ENCODE measurements at regions not wholly inside any gene's neighbourhood (a gene's known extent, or its start where the extent isn't known, plus 50 kb on each side); places are given as distances from the start of the nearest gene placed in this dataset.

DNA sequence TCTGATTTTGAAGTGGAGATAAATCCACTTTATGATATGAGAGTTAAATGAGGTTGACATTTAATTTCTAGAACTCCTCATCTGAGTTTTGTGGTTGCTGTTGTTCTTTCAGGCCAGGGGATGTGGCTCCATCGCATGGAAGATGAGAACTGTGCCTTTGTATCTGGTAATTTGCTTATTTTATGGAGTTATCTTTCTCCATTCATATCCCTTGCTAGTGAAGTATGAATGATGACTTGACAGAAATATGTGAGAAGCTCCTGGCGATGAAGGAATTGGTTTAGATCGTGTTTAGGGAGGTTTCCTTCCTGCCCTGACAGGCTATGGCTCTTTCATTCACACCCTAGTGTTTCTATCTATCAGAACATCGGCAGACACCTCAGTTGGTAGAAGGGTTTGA, 393.7 kb downstream of the ETS1 start:
- TF ChIP-seq, protein P1, sequence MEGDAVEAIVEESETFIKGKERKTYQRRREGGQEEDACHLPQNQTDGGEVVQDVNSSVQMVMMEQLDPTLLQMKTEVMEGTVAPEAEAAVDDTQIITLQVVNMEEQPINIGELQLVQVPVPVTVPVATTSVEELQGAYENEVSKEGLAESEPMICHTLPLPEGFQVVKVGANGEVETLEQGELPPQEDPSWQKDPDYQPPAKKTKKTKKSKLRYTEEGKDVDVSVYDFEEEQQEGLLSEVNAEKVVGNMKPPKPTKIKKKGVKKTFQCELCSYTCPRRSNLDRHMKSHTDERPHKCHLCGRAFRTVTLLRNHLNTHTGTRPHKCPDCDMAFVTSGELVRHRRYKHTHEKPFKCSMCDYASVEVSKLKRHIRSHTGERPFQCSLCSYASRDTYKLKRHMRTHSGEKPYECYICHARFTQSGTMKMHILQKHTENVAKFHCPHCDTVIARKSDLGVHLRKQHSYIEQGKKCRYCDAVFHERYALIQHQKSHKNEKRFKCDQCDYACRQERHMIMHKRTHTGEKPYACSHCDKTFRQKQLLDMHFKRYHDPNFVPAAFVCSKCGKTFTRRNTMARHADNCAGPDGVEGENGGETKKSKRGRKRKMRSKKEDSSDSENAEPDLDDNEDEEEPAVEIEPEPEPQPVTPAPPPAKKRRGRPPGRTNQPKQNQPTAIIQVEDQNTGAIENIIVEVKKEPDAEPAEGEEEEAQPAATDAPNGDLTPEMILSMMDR (IDR thresholded peaks at IDR 0.05; ENCODE audit: insufficient read depth, low read depth, low read length), result no peak
- no peak for DNase-seq (ENCODE audit: low read depth)
- no peak overlapping the region for H3K4me3 ChIP-seq (ENCODE audit: low read depth, low read length)

DNA sequence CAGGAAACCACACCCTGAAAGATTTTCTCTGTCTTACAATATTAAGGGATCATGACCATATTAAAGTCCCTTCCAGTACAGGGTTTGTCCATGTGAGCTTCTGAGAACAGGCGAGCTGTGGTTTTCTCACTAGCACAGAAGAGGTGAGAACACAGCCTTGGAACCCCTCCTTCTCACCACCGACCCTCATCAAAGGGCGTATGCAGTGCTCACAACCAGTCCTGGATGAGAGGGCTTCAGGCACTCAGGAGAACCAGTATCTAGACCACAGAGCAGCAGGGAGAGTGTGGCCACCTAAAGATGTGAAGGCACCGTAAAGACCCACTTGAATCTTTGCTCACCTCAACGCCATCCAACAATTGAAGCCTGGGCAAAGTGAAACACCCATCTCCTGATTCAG, 397.0 kb downstream of the ETS1 start:
- DNase-seq (ENCODE audit: low read depth), result no peak
- no peak overlapping the region for H3K4me3 ChIP-seq (ENCODE audit: low read depth, low read length)
- TF ChIP-seq, protein P1 (IDR thresholded peaks at IDR 0.05; ENCODE audit: insufficient read depth, low read depth, low read length), result no peak

DNA sequence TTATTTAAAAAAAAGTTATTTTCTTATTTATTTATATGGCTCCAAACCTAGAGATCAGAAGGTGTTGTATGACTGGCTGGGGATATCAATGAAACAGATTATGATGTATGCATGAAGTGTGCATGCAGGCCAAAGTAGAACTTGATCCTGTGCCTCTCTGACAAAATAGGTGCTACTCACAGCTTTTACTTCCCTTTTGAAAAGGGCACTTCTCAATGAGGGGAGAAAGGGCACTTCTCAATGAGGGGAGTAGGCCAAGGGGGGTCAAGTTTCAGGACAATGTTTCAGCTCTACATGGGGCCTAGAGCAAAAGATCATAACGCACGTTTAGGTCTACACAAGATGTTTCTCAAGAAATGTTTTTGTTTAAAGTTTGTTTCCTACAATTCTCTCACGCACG, 397.5 kb downstream of the ETS1 start:
- TF ChIP-seq, protein P1 (IDR thresholded peaks at IDR 0.05; ENCODE audit: insufficient read depth, low read depth, low read length), result no peak
- no peak for DNase-seq (ENCODE audit: low read depth)
- no peak overlapping the region for H3K4me3 ChIP-seq (ENCODE audit: low read depth, low read length)

DNA sequence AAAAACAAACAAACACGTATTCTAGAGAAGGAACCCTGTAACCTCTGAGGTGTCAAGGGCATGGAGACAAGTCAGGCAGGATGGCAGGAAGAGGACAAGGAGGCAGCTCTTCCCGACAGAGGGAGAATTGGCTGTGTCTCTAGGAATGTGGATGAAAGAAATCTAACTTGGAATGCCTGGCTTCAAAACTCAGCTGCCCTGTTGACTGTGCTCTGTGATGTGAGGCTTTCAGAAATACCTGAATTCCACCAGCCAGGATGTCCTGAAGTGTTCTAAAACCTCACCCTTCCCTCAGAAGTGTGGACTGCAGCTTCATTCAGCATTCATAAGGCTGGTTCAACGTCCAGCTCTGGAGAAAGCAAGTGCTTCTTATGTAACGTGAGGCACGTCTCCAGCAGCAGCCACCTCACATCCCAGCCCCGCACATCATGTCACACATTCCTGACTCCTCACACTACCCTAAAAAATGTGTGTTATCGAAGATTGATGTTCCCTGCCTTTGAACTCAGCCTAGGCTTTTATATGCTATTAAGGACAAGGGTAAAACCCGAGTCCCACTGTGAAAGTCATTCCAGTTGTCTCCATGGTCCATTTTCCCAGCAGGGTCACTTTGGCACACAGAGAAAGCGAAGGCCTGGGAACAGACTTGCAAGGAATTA, 398.9 kb downstream of the ETS1 start:
- H3K4me3 ChIP-seq (ENCODE audit: low read depth, low read length), result no peak overlapping the region
- DNase-seq (ENCODE audit: low read depth), result no peak
- TF ChIP-seq, protein P1 (IDR thresholded peaks at IDR 0.05; ENCODE audit: insufficient read depth, low read depth, low read length), result no peak

DNA sequence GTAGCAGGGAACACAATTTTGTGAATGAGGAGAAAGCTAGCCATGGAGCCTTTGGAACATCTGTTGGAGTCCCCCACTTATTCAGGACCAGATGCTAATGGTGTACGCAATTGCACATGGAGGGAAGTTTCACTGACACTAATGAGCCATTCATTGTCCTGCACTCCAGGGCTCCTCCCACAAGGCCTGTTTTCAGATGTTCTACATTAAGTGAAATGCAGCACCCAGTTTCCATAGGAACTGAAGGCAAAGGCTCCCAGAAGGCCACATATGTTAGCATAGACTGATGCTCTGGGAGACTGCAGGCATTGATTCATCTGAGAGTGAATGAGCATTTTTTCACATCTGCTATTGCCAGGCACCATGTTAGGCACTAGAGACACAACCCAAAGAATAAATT, 399.5 kb downstream of the ETS1 start:
- DNase-seq (ENCODE audit: low read depth), result no peak
- TF ChIP-seq, protein P1 (IDR thresholded peaks at IDR 0.05; ENCODE audit: insufficient read depth, low read depth, low read length), result no peak
- no peak overlapping the region for H3K4me3 ChIP-seq (ENCODE audit: low read depth, low read length)

DNA sequence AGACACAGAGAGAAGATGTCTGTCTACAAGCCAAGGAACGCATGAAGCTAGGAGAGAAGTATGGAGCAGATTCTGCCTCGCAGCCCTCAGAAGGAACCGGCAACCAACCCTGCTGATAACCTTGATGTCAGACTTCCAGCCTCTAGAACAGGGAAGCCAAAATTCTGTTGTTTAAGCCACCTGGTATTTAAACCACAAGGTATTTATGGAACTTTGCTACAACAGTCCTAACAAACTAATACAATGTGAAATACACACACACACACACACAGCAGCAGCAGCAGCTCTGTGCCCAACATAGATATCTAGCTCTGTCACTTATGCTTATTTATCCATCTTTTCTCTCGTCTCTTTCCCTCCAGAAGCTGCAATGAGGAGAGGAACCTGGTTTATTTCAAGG, 400.0 kb downstream of the ETS1 start:
- H3K4me3 ChIP-seq (ENCODE audit: low read depth, low read length), result no peak overlapping the region
- TF ChIP-seq, protein P1 (IDR thresholded peaks at IDR 0.05; ENCODE audit: insufficient read depth, low read depth, low read length), result no peak
- no peak for DNase-seq (ENCODE audit: low read depth)

DNA sequence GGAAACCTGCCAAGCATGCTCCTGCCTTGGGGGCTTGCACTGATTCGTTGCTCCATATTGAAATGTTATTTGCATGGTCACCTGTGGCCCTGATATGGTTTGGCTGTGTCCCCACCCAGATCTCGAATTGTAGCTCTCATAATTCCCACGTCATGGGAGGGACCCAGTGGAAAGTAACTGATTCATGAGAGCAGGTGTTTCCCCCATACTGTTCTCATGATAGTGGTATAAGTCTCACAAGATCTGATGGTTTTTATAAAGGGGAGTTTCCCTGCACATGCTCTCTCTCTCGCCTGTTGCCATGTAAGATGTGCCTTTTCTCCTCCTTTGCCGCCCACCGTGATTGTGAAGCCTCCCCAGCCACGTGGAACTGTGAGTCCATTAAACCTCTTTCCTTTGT, 402.4 kb downstream of the ETS1 start:
- TF ChIP-seq, protein P1 (IDR thresholded peaks at IDR 0.05; ENCODE audit: insufficient read depth, low read depth, low read length), result no peak
- no peak overlapping the region for H3K4me3 ChIP-seq (ENCODE audit: low read depth, low read length)
- no peak for DNase-seq (ENCODE audit: low read depth)

Data from fibroblast of villous mesenchyme (primary cell).